Body of pancreas (tissue), 4 donors: ENCODE measurements at regions not wholly inside any gene's neighbourhood (a gene's known extent, or its start where the extent isn't known, plus 50 kb on each side); places are given as distances from the start of the nearest gene placed in this dataset.

Experiments used
- CTCF ChIP-seq, 7 experiments: fragments of 450-650 bp in 4 of 7; fragments of 200-600 bp in 3 of 7; sonication (generic) in 3 of 7; IDR thresholded peaks; one replicate each; pipeline ENCODE4 v1.5.1; 2016 to 2019; ENCODE audit warnings: antibody characterized with exemption in 7 of 7
- POLR2A ChIP-seq, 3 donors: fragments of 450-650 bp; IDR thresholded peaks; one replicate each; pipeline ENCODE4 v1.6.1; 2016; ENCODE audit warnings: antibody characterized with exemption in 3 of 3, mild to moderate bottlenecking in 2 of 3

GRCh38 chr5:8827696-8828095 is 718.2 kb downstream of the SEMA5A start:
- no peak for TF ChIP-seq CTCF (IDR thresholded peaks at IDR 0.05)
- TF ChIP-seq POLR2A (IDR thresholded peaks at IDR 0.05): no peak
